ENCODE measurements at regions not wholly inside any gene's neighbourhood (a gene's known extent, or its start where the extent isn't known, plus 50 kb on each side); places are given as distances from the start of the nearest gene placed in this dataset.

- TF ChIP-seq CTCF (IDR thresholded peaks at IDR 0.05) (no peak), POLR2A (IDR thresholded peaks at IDR 0.05) (no peak), POLR2AphosphoS5 (IDR thresholded peaks at IDR 0.05) (no peak), EP300 (IDR thresholded peaks at IDR 0.05) (no peak)
Measured at GRCh38 chr5:174454890-174455289, 269.5 kb upstream of the MSX2 start.

Data from suprapubic skin (tissue), 4 donors.